H1 (cell line): ENCODE measurements at regions not wholly inside any gene's neighbourhood (a gene's known extent, or its start where the extent isn't known, plus 50 kb on each side); places are given as distances from the start of the nearest gene placed in this dataset.

Experiments
- CTCF ChIA-PET: fragments of 300-600 bp; sonication (Branson Sonifier 250); formaldehyde crosslinking; loops from one replicate; lab custom pipeline; 2021; ENCODE audit not compliant: partially characterized antibody; lab: Charles Lee
- POLR2A ChIA-PET: fragments of 300-600 bp; sonication (Branson Sonifier 250); formaldehyde crosslinking; loops from one replicate; lab custom pipeline; 2021; ENCODE audit warnings: inconsistent platforms; ENCODE audit not compliant: partially characterized antibody; lab: Charles Lee
- DNase-seq, 2 experiments: peaks; one replicate each; pipeline versions ENCODE4 v3.0.0 to v3.0.0-alpha.2; 2010 to 2022; ENCODE audit warnings: low spot score in 2 of 2, low read depth in 1 of 2, mixed read lengths in 1 of 2
- FAIRE-seq: peaks from 2 replicates; lab custom pipeline; 2011; peaks lifted over from hg19 to GRCh38; lab: Jason Lieb, UNC
- H2AFZ ChIP-seq: 2 replicates; pipeline ENCODE4 v1.8.1; 2012; ENCODE audit warnings: low read length, inconsistent platforms
- H2AK5ac ChIP-seq: 2 replicates; pipeline ENCODE4 v1.6.1; 2013; ENCODE audit warnings: low read depth, low read length
- H2BK120ac ChIP-seq: replicated peaks from 2 replicates; pipeline ENCODE3; 2013; ENCODE audit warnings: low read depth, low read length, inconsistent platforms
- H2BK12ac ChIP-seq: 2 replicates; pipeline ENCODE4 v1.6.1; 2013; ENCODE audit warnings: low read depth, low read length
- H2BK15ac ChIP-seq: 2 replicates; pipeline ENCODE4 v1.6.1; 2013; ENCODE audit warnings: low read length
- H2BK20ac ChIP-seq: 2 replicates; pipeline ENCODE4 v1.6.1; 2013; ENCODE audit warnings: low read length
- H2BK5ac ChIP-seq: 2 replicates; pipeline ENCODE4 v1.6.1; 2013; ENCODE audit warnings: low read depth, low read length
- H3K14ac ChIP-seq: 2 replicates; pipeline ENCODE4 v1.6.1; 2013; ENCODE audit warnings: inconsistent platforms; ENCODE audit not compliant: insufficient read length
- H3K18ac ChIP-seq: 2 replicates; pipeline ENCODE4 v1.6.1; 2013; ENCODE audit warnings: low read length; ENCODE audit errors: extremely low read depth
- H3K23ac ChIP-seq: 2 replicates; pipeline ENCODE4 v1.6.1; 2013; ENCODE audit warnings: inconsistent platforms; ENCODE audit not compliant: insufficient read length
- H3K23me2 ChIP-seq: 2 replicates; pipeline ENCODE4 v1.6.1; 2013; ENCODE audit warnings: low read depth, low read length
- H3K27ac ChIP-seq: 2 replicates; pipeline ENCODE4 v1.6.1; 2011; ENCODE audit warnings: low read depth, low read length, inconsistent platforms
- H3K27me3 ChIP-seq, 4 experiments: replicated peaks in 1 of 4; 1 replicate in 1 of 4; 2 replicates in 3 of 4; pipeline versions ENCODE4 v1.6.1 to v1.8.1; 2011 to 2013; ENCODE audit warnings: low read length in 3 of 4, mild to moderate bottlenecking in 3 of 4, inconsistent platforms in 2 of 4, mixed read lengths in 2 of 4, moderate library complexity in 1 of 4; ENCODE audit not compliant: control insufficient read depth in 3 of 4, insufficient read depth in 3 of 4; ENCODE audit errors: extremely low read depth in 1 of 4
- H3K36me3 ChIP-seq, 4 experiments: 2 replicates each; pipeline versions ENCODE4 v1.6.1 to v1.8.1; 2011 to 2013; ENCODE audit warnings: mild to moderate bottlenecking in 4 of 4, low read length in 3 of 4, moderate library complexity in 2 of 4, control low read depth in 1 of 4, inconsistent platforms in 1 of 4; ENCODE audit not compliant: insufficient read depth in 4 of 4, control insufficient read depth in 2 of 4
- H3K4ac ChIP-seq: replicated peaks from 2 replicates; pipeline ENCODE3; 2013; ENCODE audit warnings: low read length, low read depth, mixed read lengths, inconsistent platforms; ENCODE audit not compliant: insufficient read length
- H3K4me1 ChIP-seq, 4 experiments: replicated peaks in 1 of 4; 1 replicate in 1 of 4; 2 replicates in 3 of 4; pipeline versions ENCODE4 v1.6.1 to v1.8.1; 2011 to 2013; ENCODE audit warnings: low read length in 3 of 4, inconsistent platforms in 2 of 4, mixed read lengths in 1 of 4; ENCODE audit not compliant: insufficient read depth in 4 of 4, control insufficient read depth in 3 of 4
- H3K4me2 ChIP-seq, 2 experiments: 2 replicates each; pipeline versions ENCODE4 v1.6.1 to v1.8.1; 2011 to 2013; ENCODE audit warnings: low read depth in 2 of 2, low read length in 2 of 2, control low read depth in 1 of 2, inconsistent platforms in 1 of 2, mild to moderate bottlenecking in 1 of 2; ENCODE audit not compliant: insufficient read depth in 1 of 2
- H3K4me3 ChIP-seq, 4 experiments: fragments of 200-600, 300-600 bp in 1 of 4; sonication (generic), shearing (Covaris generic), sonication (Bioruptor Twin) in 1 of 4; 2 replicates each; pipeline versions ENCODE4 v1.5.1 to v1.8.1; 2011 to 2016; ENCODE audit warnings: low read length in 4 of 4, low read depth in 3 of 4, control low read depth in 2 of 4, inconsistent platforms in 2 of 4, mild to moderate bottlenecking in 2 of 4, mixed read lengths in 1 of 4, moderate library complexity in 1 of 4; ENCODE audit not compliant: insufficient read depth in 2 of 4; ENCODE audit errors: extremely low read depth in 1 of 4
- H3K56ac ChIP-seq: replicated peaks from 2 replicates; pipeline ENCODE3; 2013; ENCODE audit warnings: low read depth, mild to moderate bottlenecking, mixed read lengths, low read length, inconsistent platforms; ENCODE audit not compliant: insufficient read length
- H3K79me1 ChIP-seq: 2 replicates; pipeline ENCODE4 v1.6.1; 2013; ENCODE audit warnings: low read depth, low read length, control low read depth
- H3K79me2 ChIP-seq, 2 experiments: 2 replicates each; pipeline versions ENCODE4 v1.6.1 to v1.8.1; 2012 to 2013; ENCODE audit warnings: low read length in 2 of 2, mild to moderate bottlenecking in 2 of 2, inconsistent platforms in 1 of 2; ENCODE audit not compliant: insufficient read depth in 2 of 2, control insufficient read depth in 1 of 2
- H3K9ac ChIP-seq, 4 experiments: replicated peaks in 1 of 4; 1 replicate in 1 of 4; 2 replicates in 3 of 4; pipeline versions ENCODE4 v1.6.1 to v1.8.1; 2011 to 2013; ENCODE audit warnings: low read depth in 3 of 4, low read length in 3 of 4, control low read depth in 2 of 4, mild to moderate bottlenecking in 2 of 4, moderate library complexity in 2 of 4, inconsistent platforms in 1 of 4; ENCODE audit errors: extremely low read depth in 1 of 4
- H3K9me3 ChIP-seq, 2 experiments: 2 replicates each; pipeline versions ENCODE4 v1.6.1 to v1.8.1; 2012 to 2013; ENCODE audit warnings: mild to moderate bottlenecking in 2 of 2, moderate library complexity in 2 of 2, control low read depth in 1 of 2, inconsistent platforms in 1 of 2, low read depth in 1 of 2, low read length in 1 of 2, mixed read lengths in 1 of 2; ENCODE audit not compliant: insufficient read depth in 2 of 2
- H4K20me1 ChIP-seq, 2 experiments: replicated peaks in 1 of 2; 2 replicates each; pipeline versions ENCODE3 to v1.8.1; 2011 to 2013; ENCODE audit warnings: inconsistent platforms in 2 of 2, low read length in 2 of 2, mild to moderate bottlenecking in 1 of 2; ENCODE audit not compliant: insufficient read depth in 2 of 2, control insufficient read depth in 1 of 2
- H4K5ac ChIP-seq: 2 replicates; pipeline ENCODE4 v1.6.1; 2013; ENCODE audit warnings: low read length, low read depth, mixed read lengths, inconsistent platforms; ENCODE audit not compliant: insufficient read length
- H4K8ac ChIP-seq: 2 replicates; pipeline ENCODE4 v1.8.0; 2013; ENCODE audit warnings: mild to moderate bottlenecking, moderate library complexity, low read length, inconsistent platforms; ENCODE audit not compliant: insufficient read depth; ENCODE audit errors: extremely low read depth
- H4K91ac ChIP-seq: replicated peaks from 2 replicates; pipeline ENCODE3; 2013; ENCODE audit warnings: low read length, mixed read lengths, inconsistent platforms; ENCODE audit not compliant: insufficient read length
- NANOG ChIP-seq: IDR thresholded peaks from 2 replicates; pipeline ENCODE4 v1.6.1; 2011; ENCODE audit warnings: low read length, low read depth, mild to moderate bottlenecking, inconsistent platforms; ENCODE audit not compliant: insufficient read depth, poor library complexity, severe bottlenecking
- RAD21 ChIP-seq, 2 experiments: IDR thresholded peaks in 1 of 2; conservative IDR thresholded peaks in 1 of 2; 2 replicates each; pipeline ENCODE4 v1.6.1; 2011; ENCODE audit warnings: low read depth in 2 of 2, low read length in 2 of 2, improper control_type of control experiment in 1 of 2, inconsistent platforms in 1 of 2, mild to moderate bottlenecking in 1 of 2, moderate library complexity in 1 of 2
- WGBS, 2 experiments: shearing (Covaris generic) in 1 of 2; methylation state at CpG; one replicate each; pipeline versions ENCODE4 v1.1.6 to v1.1.7; 2013 to 2015; ENCODE audit warnings: low lambda C conversion rate in 2 of 2, mixed read lengths in 2 of 2, inconsistent platforms in 1 of 2, low coverage in 1 of 2, missing lambda C conversion rate in 1 of 2; ENCODE audit not compliant: insufficient replicate concordance in 2 of 2, insufficient coverage in 1 of 2, insufficient read length in 1 of 2; ENCODE audit errors: extremely low coverage in 1 of 2, missing lambda C conversion rate in 1 of 2; 5-methylcytosine and 5-hydroxymethylcytosine counted together

DNA sequence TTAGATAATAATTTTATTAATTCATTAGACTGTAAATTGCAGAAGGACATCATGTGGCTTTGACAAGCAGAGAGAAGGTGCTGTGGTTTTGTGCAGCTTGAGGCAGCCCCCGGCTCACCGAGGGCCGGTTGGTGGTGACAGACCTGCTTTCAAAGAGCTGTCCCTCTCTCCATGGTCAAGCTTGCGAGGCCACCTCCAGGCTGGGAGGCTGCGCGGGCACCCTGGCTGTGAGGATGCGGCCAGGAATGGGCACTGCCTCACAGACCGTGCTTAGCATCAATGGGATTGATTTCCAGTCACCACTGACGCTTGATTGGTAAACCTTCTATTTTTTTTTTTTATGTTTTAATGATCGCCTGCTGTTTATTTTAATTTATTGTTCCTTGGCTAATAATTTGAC, 690.9 kb downstream of the GALR1 start:
- no peaks in the 10 kb centered on the region for H3K79me1 ChIP-seq
- POLR2A ChIA-PET: no interaction called here
- no peaks in the 10 kb centered on the region for H3K36me3 ChIP-seq
- no peak overlapping the region for H4K91ac ChIP-seq
- no peak overlapping the region for H3K4me2 ChIP-seq
- no peak overlapping the region for H3K56ac ChIP-seq
- no peak overlapping the region for H2BK20ac ChIP-seq
- CTCF ChIA-PET: no interaction called here
- no peak overlapping the region for H3K27ac ChIP-seq
- H3K23me2 ChIP-seq: no peaks in the 10 kb centered on the region
- H2AFZ ChIP-seq: no peak overlapping the region
- no peaks in the 10 kb centered on the region for H3K4me1 ChIP-seq
- H2AK5ac ChIP-seq: no peak overlapping the region
- DNase-seq (no peak), FAIRE-seq (no peak)
- no peak overlapping the region for H3K14ac ChIP-seq
- no peaks in the 10 kb centered on the region for H3K79me2 ChIP-seq
- no peak overlapping the region for H3K4ac ChIP-seq
- H2BK15ac ChIP-seq: no peak overlapping the region
- 82% methylated on average over 10 of the region's 10 CpGs; no CpG with 5 or more reads in 1 of the 2 experiments for WGBS, 2 experiments
- H3K9ac ChIP-seq: no peak overlapping the region
- H3K23ac ChIP-seq: no peak overlapping the region
- H3K27me3 ChIP-seq: no peaks in the 10 kb centered on the region
- H2BK12ac ChIP-seq: no peak overlapping the region
- H3K18ac ChIP-seq: no peak overlapping the region
- no peak overlapping the region for H2BK120ac ChIP-seq
- H4K8ac ChIP-seq: no peak overlapping the region
- no peak overlapping the region for H2BK5ac ChIP-seq
- peak; percentile 11 to 23; a peak in 2 of 4 replicates for TF ChIP-seq RAD21 (IDR thresholded peaks at IDR 0.05 in 1 of 2, conservative IDR thresholded peaks at IDR 0.05 in 1 of 2; ENCODE audit: low read depth in 2 of 2, low read length in 2 of 2)
- TF ChIP-seq NANOG: no peak
- H4K5ac ChIP-seq: no peak overlapping the region
- H3K4me3 ChIP-seq: no peak overlapping the region
- H4K20me1 ChIP-seq: no peaks in the 10 kb centered on the region
- H3K9me3 ChIP-seq: 0 out of 4 replicates have a peak, but pooled peaks cover 0 to 2% of the 10 kb centered on the region in 2 experiments
